AML-193 (cell line): ENCODE measurements at regions not wholly inside any gene's neighbourhood (a gene's known extent, or its start where the extent isn't known, plus 50 kb on each side); places are given as distances from the start of the nearest gene placed in this dataset.

Experiments
- DNase-seq, 2 experiments: peaks; one replicate each; lab custom pipeline; 2025; lab: John Stamatoyannopoulos, UW

GRCh38 chr12:78406828-78407227 is 457.7 kb upstream of the SYT1 start:
- no peak for DNase-seq

DNA sequence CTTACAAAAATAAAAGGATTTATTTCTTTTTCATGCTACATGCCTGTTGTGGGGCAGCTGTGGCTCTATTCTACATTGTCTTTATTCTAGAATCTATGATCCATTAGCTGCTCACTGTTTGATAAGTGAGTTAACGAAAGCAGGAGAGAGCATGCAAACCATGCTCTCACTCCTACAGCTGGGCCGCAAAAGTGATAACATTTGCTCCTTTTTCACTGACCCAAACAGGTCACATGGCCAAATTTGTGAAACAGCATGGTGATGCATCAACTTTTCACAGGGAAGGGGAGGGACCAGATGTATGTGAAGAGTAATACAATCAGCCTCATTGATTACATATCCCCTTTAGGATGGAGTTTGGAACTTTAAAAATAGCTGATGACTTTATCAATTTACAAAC is 456.9 kb upstream of the SYT1 start:
- no peak for DNase-seq

GRCh38 chr12:78414071-78414470 is 450.5 kb upstream of the SYT1 start:
- no peak for DNase-seq

- DNase-seq, result peak; percentile 47 to 68
Observed at GRCh38 chr12:78418919-78419318, 445.7 kb upstream of the SYT1 start.

DNA sequence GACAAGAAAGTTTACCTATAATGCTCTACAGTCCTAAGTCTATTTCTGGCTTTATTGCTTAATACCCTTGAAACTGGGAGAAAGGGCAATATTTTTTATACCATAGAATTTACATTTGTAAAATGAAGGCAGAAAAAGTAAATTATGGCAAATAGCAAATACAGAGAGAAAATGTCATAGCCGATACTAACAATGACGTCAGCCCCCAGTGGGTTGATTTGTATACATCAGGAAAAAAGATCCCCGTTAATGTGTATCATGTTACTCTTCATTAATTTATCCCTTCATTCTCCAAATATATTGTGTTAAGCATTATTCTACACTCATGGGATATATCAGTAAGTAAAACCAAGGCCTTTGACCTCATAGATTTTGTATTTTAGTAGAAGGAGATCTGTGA is 445.1 kb upstream of the SYT1 start:
- no peak for DNase-seq

DNA sequence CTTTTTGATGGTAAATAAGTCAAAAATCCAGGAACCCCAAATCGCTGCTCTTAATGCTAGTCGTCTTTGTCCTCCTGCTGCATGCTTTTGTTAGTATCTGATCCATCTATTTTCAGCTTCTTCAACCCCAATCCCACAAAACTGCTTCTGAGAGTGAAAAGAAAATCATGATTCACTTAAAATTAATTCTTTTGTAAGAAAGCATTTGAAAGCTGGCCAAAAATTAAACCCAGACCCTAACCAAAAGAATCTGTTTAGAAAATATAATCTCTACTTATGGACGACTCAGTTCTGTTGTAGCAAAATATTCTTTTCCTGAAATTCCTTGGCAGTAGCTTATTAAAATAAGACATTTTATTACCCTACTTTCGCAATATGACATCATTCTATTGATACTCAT is 443.6 kb upstream of the SYT1 start:
- no peak for DNase-seq

DNA sequence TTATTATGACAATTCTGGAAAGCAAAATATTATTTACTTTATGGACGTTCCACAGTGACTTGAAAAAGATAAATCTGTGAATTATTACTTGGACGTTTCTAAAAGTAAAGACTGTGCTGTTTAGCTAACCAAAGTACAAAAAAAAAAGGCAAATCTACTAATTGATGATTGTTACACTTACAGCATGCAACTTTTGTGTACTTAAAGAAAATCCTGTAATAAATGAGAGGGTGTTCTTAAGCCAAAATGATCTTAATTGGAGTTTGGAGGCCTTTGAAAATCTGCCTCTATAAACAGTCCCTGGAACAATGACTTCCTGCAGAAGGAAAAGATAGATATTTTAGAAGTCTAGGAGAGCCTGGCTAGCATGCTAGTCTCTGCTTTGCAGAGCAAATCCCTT is 434.0 kb upstream of the SYT1 start:
- no peak for DNase-seq

DNA sequence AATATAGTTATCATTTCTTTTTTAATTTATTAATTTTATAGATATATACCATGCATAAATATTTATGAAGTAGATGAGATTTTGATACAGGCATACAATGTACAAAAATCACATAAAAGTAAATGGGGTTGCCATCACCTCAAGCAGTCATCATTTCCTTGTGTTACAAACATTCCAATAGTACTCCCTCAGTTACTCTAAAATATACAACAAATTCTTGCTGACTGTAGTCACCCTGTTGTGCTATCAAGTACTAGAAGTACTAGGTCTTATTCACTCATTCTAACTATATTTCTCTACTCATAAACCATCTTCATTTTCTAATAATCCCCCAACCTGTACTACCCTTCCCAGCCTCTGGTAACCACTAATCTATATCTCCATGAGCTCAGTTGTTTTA is 432.6 kb upstream of the SYT1 start:
- no peak for DNase-seq

GRCh38 chr12:78439666-78440065 is 424.9 kb upstream of the SYT1 start:
- no peak for DNase-seq

DNA sequence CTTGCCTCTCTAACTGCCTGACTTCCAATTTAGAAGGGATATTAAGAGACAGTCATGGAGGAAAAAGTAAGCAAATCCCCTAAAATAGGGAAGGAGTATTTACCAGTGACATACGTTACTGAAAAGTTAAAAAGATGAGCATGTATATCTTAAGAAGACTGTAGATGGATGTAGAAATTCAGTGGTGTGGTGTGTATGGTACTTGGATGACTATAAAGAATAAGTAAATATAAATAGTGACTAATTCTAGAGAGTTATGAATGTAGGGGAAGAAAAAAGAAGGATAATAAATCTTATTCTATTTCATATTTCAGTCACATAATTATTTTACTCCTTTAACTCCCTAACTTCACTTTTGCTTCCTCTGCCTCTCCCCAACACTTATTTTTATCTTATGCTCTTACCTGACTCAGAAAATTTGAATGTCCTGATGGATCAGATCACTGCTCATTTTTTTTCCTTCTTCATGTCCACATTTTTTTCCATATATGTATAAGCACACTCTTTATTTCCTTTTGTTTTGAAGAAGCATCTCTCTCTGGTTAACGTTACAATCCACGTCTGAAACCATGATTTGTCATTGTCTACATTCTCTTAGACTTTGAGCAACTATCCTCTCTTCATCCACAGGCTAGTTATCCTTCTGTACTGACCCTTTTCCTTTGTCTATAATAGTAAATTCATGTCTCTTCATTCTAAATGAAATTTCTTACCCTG is 422.7 kb upstream of the SYT1 start:
- no peak for DNase-seq

DNA sequence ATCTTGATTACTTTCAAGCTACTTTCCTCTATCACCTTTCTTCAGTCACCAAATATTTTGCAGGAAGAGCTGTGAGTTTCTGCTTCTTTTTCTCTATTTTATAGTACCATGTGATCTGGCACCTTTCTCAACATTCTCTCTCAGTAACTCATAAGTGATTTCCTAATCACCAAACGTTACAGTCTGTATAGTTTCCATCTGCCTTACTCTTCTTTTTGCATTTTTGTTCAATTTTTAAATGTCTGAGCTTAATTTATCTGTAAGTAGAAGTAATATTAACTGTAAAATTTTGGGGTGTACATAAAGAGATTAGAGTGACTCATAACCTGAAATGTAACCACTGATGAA is 422.1 kb upstream of the SYT1 start:
- no peak for DNase-seq

DNA sequence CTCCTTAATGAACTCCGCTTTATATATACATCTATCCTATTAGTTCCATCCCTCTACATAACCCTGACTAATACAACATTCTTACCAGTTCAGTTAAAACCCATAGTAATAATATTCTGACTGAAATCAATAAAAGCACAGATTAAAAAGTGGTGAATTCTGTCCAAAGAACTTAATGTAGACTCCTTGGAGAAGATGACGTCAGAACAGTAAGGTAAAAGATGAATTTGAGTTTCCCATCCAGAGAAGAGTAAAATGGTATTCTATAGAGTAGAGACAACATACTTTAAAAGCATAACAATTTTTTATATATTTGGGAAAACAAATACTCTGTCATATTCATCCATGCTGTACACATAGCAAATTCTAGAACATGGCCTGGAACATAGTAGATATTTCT is 418.0 kb upstream of the SYT1 start:
- DNase-seq, result no peak

GRCh38 chr12:78447373-78447772 is 417.2 kb upstream of the SYT1 start:
- no peak for DNase-seq

DNA sequence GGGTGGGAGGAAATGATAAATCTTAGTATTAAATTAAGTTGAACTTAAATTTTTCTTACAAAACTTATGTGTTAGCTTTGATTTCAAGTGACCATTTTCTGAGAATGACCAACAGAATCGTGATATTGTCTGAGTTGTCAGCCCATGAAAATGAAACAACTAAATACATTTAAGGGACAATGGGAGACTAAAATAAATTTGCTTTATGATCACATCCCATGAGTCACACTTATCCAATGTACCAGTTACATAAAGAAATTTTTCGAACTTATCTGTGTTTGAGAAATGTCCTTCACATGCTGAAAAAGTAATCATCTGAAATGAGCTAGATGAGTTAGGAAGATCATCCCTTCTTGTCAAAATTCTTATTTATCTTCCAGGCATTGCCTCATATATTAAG is 415.9 kb upstream of the SYT1 start:
- no peak for DNase-seq

DNA sequence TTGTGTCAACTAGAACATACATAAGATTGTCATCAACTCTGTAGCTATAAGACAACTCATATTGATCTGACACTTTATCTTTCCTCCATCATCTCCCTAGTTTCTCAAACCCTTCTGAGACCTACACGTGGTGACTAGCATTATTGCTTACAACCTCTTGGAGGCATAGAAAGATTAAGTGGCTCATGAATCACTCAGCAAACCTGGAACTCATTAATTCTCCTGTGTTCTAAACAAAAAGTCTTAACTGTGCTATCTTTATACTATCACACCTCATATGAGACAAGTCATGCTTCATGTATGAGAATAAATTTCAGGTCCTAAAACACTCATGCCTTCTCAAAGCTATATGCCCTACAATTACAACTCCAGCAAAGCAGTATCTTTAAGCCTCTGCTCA is 408.6 kb upstream of the SYT1 start:
- DNase-seq, result no peak

DNA sequence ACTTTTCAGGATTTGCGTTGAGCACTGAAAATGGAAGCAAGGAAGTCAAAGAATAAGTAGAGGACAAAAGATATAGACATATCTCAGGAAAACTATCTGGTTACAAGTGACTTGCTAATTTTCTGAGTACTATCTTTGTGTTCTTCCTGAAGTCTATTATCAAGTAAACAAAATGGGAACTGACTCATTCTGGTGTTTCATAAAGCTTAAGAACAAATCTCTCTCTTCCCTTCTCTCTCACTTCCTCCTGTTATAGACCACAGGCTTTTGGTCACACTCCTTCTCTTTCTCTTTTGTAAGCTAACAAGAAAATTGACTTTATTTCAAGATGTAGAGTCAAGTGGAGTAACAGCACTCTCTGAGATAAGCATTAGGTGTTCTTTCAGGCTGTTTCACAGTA is 406.6 kb upstream of the SYT1 start:
- peak; percentile 5 to 28 for DNase-seq

GRCh38 chr12:78470354-78471195 is 394.0 kb upstream of the SYT1 start:
- no peak for DNase-seq

GRCh38 chr12:78473136-78473535 is 391.4 kb upstream of the SYT1 start:
- DNase-seq, result no peak

GRCh38 chr12:78473561-78473960 is 391.0 kb upstream of the SYT1 start:
- no peak for DNase-seq

GRCh38 chr12:78483767-78484315 is 380.7 kb upstream of the SYT1 start:
- DNase-seq, result no peak

- DNase-seq, result no peak
Observed at GRCh38 chr12:78489990-78490389, 374.6 kb upstream of the SYT1 start.

DNA sequence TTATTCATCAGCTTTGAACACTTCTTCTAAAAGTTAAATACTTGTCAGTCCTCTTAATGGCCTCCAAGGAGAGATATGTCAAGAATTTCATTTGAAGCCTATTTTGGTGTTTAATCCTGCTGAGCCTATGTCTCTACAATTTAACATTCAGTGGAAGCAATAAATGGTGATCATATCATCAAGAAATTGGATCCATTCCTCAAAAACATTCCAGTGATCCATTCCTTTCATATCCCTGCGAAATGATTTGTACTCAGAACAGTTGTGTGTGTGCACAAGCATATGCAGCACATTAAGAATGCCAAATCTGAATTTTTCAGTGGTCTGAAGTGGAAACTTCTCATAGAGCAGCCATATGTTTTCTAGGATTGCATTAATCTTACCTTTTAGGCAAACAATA is 373.7 kb upstream of the SYT1 start:
- no peak for DNase-seq

DNA sequence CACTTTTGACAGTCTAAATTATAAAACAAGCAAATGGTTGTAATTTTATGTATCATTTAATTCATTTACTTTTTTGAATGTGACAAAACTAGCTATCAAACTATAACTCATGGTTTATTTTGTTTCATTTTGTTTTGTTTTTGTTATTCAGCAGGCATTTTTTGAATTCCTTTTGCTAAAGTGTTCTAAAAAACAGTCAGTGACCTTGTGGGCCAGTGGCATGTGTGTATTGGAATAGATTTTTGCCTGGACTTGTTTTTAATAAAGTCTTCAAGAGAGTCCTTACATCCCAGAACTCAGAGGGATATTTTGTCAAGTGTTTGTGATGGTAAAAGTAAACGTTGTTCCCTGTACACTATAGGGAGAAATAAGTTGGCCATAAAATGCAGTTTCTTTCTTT is 369.7 kb upstream of the SYT1 start:
- DNase-seq, result no peak
